GM10266 (cell line): ENCODE measurements at regions not wholly inside any gene's neighbourhood (a gene's known extent, or its start where the extent isn't known, plus 50 kb on each side); places are given as distances from the start of the nearest gene placed in this dataset.

Source experiments
- DNase-seq: peaks from one replicate; pipeline ENCODE4 v3.0.0; 2012; ENCODE audit errors: extremely low spot score
- TF ChIP-seq, protein P1 (sequence below): IDR thresholded peaks from 2 replicates; pipeline ENCODE4 v1.5.1; 2012; ENCODE audit warnings: mild to moderate bottlenecking, low read depth; ENCODE audit not compliant: control insufficient read depth, insufficient read depth; ENCODE audit errors: missing control alignments

GRCh38 chr1:82225421-82226185 is 424.9 kb downstream of the ADGRL2 start:
- DNase-seq: no peak
- TF ChIP-seq, protein P1, sequence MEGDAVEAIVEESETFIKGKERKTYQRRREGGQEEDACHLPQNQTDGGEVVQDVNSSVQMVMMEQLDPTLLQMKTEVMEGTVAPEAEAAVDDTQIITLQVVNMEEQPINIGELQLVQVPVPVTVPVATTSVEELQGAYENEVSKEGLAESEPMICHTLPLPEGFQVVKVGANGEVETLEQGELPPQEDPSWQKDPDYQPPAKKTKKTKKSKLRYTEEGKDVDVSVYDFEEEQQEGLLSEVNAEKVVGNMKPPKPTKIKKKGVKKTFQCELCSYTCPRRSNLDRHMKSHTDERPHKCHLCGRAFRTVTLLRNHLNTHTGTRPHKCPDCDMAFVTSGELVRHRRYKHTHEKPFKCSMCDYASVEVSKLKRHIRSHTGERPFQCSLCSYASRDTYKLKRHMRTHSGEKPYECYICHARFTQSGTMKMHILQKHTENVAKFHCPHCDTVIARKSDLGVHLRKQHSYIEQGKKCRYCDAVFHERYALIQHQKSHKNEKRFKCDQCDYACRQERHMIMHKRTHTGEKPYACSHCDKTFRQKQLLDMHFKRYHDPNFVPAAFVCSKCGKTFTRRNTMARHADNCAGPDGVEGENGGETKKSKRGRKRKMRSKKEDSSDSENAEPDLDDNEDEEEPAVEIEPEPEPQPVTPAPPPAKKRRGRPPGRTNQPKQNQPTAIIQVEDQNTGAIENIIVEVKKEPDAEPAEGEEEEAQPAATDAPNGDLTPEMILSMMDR: no peak

DNA sequence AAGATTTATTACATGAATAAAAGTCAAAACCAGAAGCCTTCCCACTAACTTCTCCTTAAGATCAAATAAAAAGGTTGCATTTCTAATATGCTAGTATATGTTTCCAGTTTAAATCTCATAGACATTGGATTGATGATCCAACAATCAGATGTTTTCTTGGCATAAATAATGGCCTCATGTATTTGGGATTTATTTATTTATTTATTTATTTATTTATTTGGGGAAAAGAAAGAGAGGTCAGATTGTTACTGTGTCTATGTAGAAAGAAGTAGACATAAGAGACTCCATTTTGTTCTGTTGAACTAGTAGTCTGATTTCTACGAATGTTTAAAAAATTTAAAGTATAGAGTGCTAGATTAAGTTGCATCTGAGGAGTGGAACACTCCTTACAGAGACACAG is 422.4 kb downstream of the ADGRL2 start:
- TF ChIP-seq, protein P1: no peak
- DNase-seq: no peak

- TF ChIP-seq, protein P1: no peak
Observed at GRCh38 chr1:82221721-82222120, 421.0 kb downstream of the ADGRL2 start.

DNA sequence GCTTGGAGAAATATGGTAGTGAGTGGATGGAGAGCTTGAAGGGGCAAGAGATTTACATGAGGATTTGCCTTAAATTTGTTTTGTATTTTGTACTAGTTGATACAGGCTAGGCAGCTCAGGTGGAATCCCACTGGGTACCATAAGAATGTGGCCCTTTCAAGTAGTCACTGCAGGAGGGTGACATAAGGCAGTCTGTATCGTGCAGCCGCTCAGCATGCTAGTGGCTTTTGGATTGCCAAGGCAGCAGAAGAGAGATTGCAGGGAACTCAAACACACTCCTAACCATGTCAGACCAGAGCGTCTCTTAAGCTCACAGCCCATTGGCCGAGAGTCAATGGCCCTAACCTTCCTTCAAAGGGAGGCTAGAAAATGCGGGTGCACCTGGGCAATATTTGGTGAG is 420.0 kb downstream of the ADGRL2 start:
- no peak for DNase-seq
- TF ChIP-seq, protein P1: no peak

More at GRCh38 chr1:82221721-82222120, 421.0 kb downstream of the ADGRL2 start:
- DNase-seq: no peak

DNA sequence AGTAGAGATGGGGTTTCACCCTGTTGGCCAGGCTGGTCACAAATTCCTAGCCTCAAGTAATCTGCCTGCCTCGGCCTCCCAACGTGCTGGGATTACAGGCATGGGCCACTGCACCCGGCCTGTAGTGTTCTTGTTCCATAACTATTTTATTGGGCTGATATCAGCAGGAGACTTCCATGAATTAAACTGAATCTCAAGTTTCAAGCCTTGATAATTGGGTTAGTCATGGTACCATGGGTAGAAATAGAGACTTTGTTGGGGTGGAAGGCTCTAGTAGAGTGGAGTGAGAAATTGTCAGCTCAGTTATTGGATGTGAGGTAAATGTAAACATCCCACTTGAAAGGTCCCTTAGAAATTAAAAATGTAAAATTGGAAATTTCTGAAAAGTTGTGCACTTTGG is 419.1 kb downstream of the ADGRL2 start:
- TF ChIP-seq, protein P1: no peak
- no peak for DNase-seq

DNA sequence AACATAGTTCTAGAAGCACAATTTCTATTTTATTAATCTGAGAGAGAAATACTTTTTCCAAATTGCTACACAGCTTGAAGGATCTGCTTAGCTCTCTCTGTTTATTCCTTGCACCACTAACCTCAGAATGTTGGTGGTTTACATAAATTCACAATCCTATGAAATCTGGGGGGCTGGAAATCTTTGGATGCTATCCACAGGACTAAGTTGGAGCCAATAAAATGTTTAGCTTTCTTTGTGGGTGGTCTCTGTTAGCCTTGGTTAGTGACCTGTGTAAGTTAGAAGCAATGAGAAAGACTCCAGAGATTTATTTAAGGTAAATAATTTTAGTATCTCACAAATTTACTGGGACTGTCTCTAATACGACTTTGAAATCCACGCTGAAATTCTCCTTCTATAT is 418.1 kb downstream of the ADGRL2 start:
- TF ChIP-seq, protein P1: no peak
- no peak for DNase-seq

GRCh38 chr1:82215853-82216175 is 415.1 kb downstream of the ADGRL2 start:
- DNase-seq: no peak
- TF ChIP-seq, protein P1: no peak
